Stimulated activated CD4-positive, alpha-beta T cell treated with anti-CD3 and anti-CD28 coated beads, Interleukin-15, amount 100 ng/mL, for 48 hours (primary cell): ENCODE measurements at regions not wholly inside any gene's neighbourhood (a gene's known extent, or its start where the extent isn't known, plus 50 kb on each side); places are given as distances from the start of the nearest gene placed in this dataset.

ENCODE experiments used
- DNase-seq, 2 donors: peaks; one replicate each; pipeline ENCODE4 v3.0.0-alpha.2; 2020; ENCODE audit warnings: low read depth in 2 of 2

- no peak for DNase-seq
Observed at GRCh38 chr10:110375121-110375520, 70.4 kb upstream of the SMNDC1 start.

- DNase-seq, result no peak
Observed at GRCh38 chr10:110376021-110376766, 71.5 kb upstream of the SMNDC1 start.

- DNase-seq, result no peak
Observed at GRCh38 chr10:110376767-110377160, 72.0 kb upstream of the SMNDC1 start.

- no peak for DNase-seq
Observed at GRCh38 chr10:110378006-110378405, 73.3 kb upstream of the SMNDC1 start.

- DNase-seq, result no peak
Observed at GRCh38 chr10:110378533-110379108, 73.9 kb upstream of the SMNDC1 start.

- no peak for DNase-seq
Observed at GRCh38 chr10:110379831-110380230, 75.1 kb upstream of the SMNDC1 start.

- no peak for DNase-seq
Observed at GRCh38 chr10:110380293-110380692, 75.6 kb upstream of the SMNDC1 start.

GRCh38 chr10:110382695-110383094 lies 78.0 kb upstream of the SMNDC1 start:
- DNase-seq, result no peak

- no peak for DNase-seq
Observed at GRCh38 chr10:110387617-110387982, 82.9 kb upstream of the SMNDC1 start.

GRCh38 chr10:110387983-110388686 lies 83.4 kb upstream of the SMNDC1 start:
- DNase-seq, result peak in 1 of 2 donors; percentile 24

GRCh38 chr10:110388687-110389052 lies 84.0 kb upstream of the SMNDC1 start:
- no peak for DNase-seq

GRCh38 chr10:110389255-110389654 lies 84.5 kb upstream of the SMNDC1 start:
- DNase-seq, result no peak

- no peak for DNase-seq
Observed at GRCh38 chr10:110391541-110391940, 86.8 kb upstream of the SMNDC1 start.

GRCh38 chr10:110392121-110392520 lies 87.4 kb upstream of the SMNDC1 start:
- no peak for DNase-seq

GRCh38 chr10:110392868-110393740 lies 88.4 kb upstream of the SMNDC1 start:
- DNase-seq, result no peak

GRCh38 chr10:110393866-110394265 lies 89.1 kb upstream of the SMNDC1 start:
- no peak for DNase-seq

- no peak for DNase-seq
Observed at GRCh38 chr10:110394296-110394695, 89.6 kb upstream of the SMNDC1 start.

- DNase-seq, result no peak
Observed at GRCh38 chr10:110394898-110395297, 90.2 kb upstream of the SMNDC1 start.

- DNase-seq, result peak in 1 of 2 donors; percentile 35
Observed at GRCh38 chr10:110395350-110396283, 90.9 kb upstream of the SMNDC1 start.

GRCh38 chr10:110396284-110396651 lies 91.5 kb upstream of the SMNDC1 start:
- no peak for DNase-seq

GRCh38 chr10:110397856-110398255 lies 93.1 kb upstream of the SMNDC1 start:
- no peak for DNase-seq
